ENCODE measurements at regions not wholly inside any gene's neighbourhood (a gene's known extent, or its start where the extent isn't known, plus 50 kb on each side); places are given as distances from the start of the nearest gene placed in this dataset.
A peak's percentile ranks its signal among the peaks of the same experiment; 100 is the strongest.

- no peak for DNase-seq (ENCODE audit: low read depth)
Measured at GRCh38 chr13:72456486-72456885, 270.9 kb downstream of the MZT1 start.

- DNase-seq (ENCODE audit: low read depth) = no peak
Measured at GRCh38 chr13:72453161-72453560, 274.3 kb downstream of the MZT1 start.

GRCh38 chr13:72448082-72448481 is 279.3 kb downstream of the MZT1 start:
- no peak for DNase-seq (ENCODE audit: low read depth)

GRCh38 chr13:72444999-72445398 is 282.4 kb downstream of the MZT1 start:
- DNase-seq (ENCODE audit: low read depth) = no peak

- DNase-seq (ENCODE audit: low read depth) = peak; percentile 7
Measured at GRCh38 chr13:72437458-72437857, 290.0 kb downstream of the MZT1 start.

GRCh38 chr13:72435251-72435650 is 292.2 kb downstream of the MZT1 start:
- DNase-seq (ENCODE audit: low read depth) = no peak

GRCh38 chr13:72431981-72432682 is 295.3 kb downstream of the MZT1 start:
- DNase-seq (ENCODE audit: low read depth) = no peak

GRCh38 chr13:72430923-72431322 is 296.5 kb downstream of the MZT1 start:
- DNase-seq (ENCODE audit: low read depth) = no peak

- no peak for DNase-seq (ENCODE audit: low read depth)
Measured at GRCh38 chr13:72427757-72428528, 299.5 kb downstream of the MZT1 start.

- DNase-seq (ENCODE audit: low read depth) = no peak
Measured at GRCh38 chr13:72424059-72424458, 303.4 kb downstream of the MZT1 start.

- no peak for DNase-seq (ENCODE audit: low read depth)
Measured at GRCh38 chr13:72415817-72416216, 311.6 kb downstream of the MZT1 start.

- no peak for DNase-seq (ENCODE audit: low read depth)
Measured at GRCh38 chr13:72412481-72412880, 314.9 kb downstream of the MZT1 start.

GRCh38 chr13:72405441-72405840 is 322.0 kb downstream of the MZT1 start:
- no peak for DNase-seq (ENCODE audit: low read depth)

- DNase-seq (ENCODE audit: low read depth) = no peak
Measured at GRCh38 chr13:72403396-72404010, 323.9 kb downstream of the MZT1 start.

- DNase-seq (ENCODE audit: low read depth) = no peak
Measured at GRCh38 chr13:72400856-72401255, 326.6 kb downstream of the MZT1 start.

GRCh38 chr13:72399351-72399750 is 328.1 kb downstream of the MZT1 start:
- DNase-seq (ENCODE audit: low read depth) = no peak

- no peak for DNase-seq (ENCODE audit: low read depth)
Measured at GRCh38 chr13:72397265-72397664, 330.2 kb downstream of the MZT1 start.

- peak; percentile 51 for DNase-seq (ENCODE audit: low read depth)
Measured at GRCh38 chr13:72390909-72391308, 336.5 kb downstream of the MZT1 start.

- DNase-seq (ENCODE audit: low read depth) = no peak
Measured at GRCh38 chr13:72386138-72386684, 341.2 kb downstream of the MZT1 start.

GRCh38 chr13:72384879-72385278 is 342.6 kb downstream of the MZT1 start:
- DNase-seq (ENCODE audit: low read depth) = peak; percentile 24

GRCh38 chr13:72384186-72384823 is 343.1 kb downstream of the MZT1 start:
- DNase-seq (ENCODE audit: low read depth) = peak; percentile 30

- no peak for DNase-seq (ENCODE audit: low read depth)
Measured at GRCh38 chr13:72383646-72384045, 343.8 kb downstream of the MZT1 start.

All from RPMI7951 (cell line).